AG09309 (cell line): ENCODE measurements at regions not wholly inside any gene's neighbourhood (a gene's known extent, or its start where the extent isn't known, plus 50 kb on each side); places are given as distances from the start of the nearest gene placed in this dataset.

Experiments used
- DNase-seq: peaks from one replicate; pipeline ENCODE4 v3.0.0-alpha.2; 2010; ENCODE audit warnings: low read depth
- H3K4me3 ChIP-seq: 2 replicates; pipeline ENCODE4 v1.5.1; 2011; ENCODE audit warnings: mild to moderate bottlenecking, low read depth, low read length, moderate library complexity; ENCODE audit not compliant: control insufficient read depth
- CTCF ChIP-seq: IDR thresholded peaks from 2 replicates; pipeline ENCODE4 v1.5.1; 2011; ENCODE audit warnings: mild to moderate bottlenecking, low read depth, low read length, inconsistent platforms; ENCODE audit not compliant: insufficient read depth, control insufficient read depth; ENCODE audit errors: missing control alignments

GRCh38 chr10:29843143-29843542 lies 208.4 kb upstream of the SVIL start:
- DNase-seq, result no peak
- TF ChIP-seq CTCF, result no peak
- no peak overlapping the region for H3K4me3 ChIP-seq

DNA sequence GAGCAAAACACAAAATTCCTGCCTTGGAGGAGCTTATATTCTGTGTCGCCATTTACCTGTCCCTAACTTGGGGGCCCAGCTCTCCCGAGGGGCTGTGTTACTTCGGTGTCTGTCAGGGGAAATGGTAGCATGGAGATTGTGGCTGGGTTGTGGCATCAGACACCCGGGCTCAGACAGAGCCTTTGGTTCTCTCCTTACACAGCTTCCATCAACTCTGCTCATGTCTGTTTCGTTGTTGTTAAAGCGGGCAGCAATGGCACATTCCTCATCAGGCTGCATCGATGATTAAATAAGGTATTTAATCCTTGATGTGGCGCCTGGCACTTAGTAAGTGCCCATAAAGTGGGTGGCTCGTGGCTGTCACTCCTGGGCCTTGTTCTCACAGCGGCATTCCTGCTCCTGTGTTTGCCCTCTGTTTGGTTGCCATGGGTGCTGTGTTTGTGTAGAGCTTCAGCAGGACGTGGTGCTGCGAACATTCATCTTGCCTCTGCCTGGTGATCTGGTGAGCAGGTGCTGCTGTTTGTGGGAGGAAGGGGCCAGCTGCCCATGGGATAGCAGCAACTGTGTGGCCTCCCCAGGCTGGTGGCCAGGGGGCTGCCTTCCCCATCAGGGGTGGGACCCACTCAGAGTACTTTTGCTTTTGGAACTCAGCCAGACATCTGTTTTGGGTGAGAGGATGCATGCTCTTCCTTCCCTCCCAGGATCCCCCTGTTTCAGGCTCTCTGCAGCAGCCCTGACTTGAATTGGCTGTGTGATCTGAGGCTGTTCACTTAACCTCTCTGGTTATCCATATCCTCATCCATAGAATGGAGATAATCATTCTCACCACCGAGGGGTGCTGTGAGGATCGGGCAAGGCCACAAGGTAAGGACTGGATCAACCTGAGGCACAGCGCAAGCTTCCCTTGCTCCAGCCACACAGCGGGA lies 207.2 kb upstream of the SVIL start:
- TF ChIP-seq CTCF, result no peak
- H3K4me3 ChIP-seq, result no peak overlapping the region
- no peak for DNase-seq

DNA sequence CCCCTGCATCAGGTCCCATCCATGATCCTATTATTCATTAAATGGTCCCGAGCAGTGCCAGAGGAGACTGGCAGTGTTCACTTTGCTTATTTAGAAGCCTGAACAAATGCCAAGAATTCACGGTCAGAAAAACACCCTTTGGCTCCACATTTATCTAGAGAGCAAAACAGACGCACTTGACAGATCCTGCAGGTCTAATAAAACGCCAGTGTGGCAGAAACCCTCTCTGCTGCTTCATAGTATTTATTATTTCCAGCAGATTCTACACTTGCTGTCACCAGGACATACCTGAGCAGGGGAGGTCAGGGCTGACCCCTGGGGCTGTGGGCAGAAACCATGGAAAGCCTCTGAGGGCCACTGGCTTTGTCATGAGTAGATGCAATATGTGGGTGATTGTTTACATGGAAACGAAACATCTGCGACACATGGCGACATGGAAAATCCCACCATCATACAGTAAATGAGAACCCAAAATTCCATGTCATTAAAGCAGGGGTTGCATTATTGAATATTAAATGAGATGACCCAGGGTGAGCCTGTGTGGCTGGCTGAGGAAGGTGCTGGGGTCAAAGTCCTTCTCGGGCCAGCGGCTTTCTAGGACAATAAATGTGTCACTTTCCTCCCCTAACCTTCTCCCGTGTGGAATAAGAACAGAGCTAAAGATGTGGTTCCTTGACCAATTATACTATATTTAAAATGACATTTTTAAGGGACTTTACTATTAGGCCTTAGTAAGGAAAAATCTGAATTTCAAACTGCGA lies 205.9 kb upstream of the SVIL start:
- no peak for TF ChIP-seq CTCF
- no peak overlapping the region for H3K4me3 ChIP-seq
- no peak for DNase-seq

- no peak for TF ChIP-seq CTCF
- DNase-seq, result no peak
- no peak overlapping the region for H3K4me3 ChIP-seq
Observed at GRCh38 chr10:29839826-29840515, 205.2 kb upstream of the SVIL start.

DNA sequence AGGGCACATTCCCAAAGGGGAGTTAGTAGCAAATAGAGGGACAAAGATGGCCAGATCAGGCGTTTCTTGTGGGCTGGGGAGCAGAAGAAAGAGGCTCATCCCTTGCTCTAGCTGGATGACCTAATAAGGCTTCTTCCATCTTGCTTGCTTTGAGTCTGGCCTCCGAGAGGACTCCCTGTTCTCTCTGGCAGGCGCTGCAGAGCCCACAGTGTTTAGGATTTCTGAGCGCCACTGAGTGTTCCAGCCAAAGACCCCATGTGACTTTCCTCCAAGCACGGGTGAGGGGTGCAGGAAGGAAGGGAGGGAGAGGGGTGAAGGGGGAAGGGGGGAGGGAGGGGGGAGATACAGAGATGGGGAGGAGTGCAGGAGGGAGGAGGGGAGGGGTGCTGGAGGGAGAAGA lies 203.8 kb upstream of the SVIL start:
- no peak for DNase-seq
- no peak overlapping the region for H3K4me3 ChIP-seq
- no peak for TF ChIP-seq CTCF

DNA sequence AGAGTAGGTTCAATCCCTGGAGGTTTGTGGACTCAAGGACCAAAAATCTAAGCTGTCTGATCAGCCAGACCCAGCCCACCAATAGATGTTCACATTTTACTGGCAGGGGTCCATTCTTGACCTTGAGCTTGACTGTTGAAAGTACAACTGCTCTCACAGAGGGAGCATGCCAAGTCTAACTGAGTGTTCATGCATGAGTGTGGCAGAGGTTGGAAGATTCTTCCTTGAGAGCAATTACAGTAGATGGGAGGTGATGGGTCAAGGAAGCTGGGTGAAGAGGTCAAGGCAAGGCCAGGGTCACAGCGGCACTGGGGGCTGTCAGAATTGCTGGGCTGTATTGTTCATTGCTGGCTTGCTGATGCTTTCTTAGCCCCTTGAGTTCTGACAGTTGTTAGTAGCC lies 202.8 kb upstream of the SVIL start:
- TF ChIP-seq CTCF, result no peak
- DNase-seq, result no peak
- H3K4me3 ChIP-seq, result no peak overlapping the region
